MCF 10A (cell line): ENCODE measurements at regions not wholly inside any gene's neighbourhood (a gene's known extent, or its start where the extent isn't known, plus 50 kb on each side); places are given as distances from the start of the nearest gene placed in this dataset.

Source experiments
- BruUV-seq: library from RNA; stranded (reverse); fragments of 400-500 nt; replicated peaks from 2 replicates; lab custom pipeline; 2021; lab: Mats Ljungman, UMichigan
- CTCF ChIA-PET: fragments of 300-600 bp; sonication (Branson Sonifier 250); formaldehyde crosslinking; extraction: SDS; loops from one replicate; lab custom pipeline; 2021; ENCODE audit warnings: antibody characterized with exemption, inconsistent platforms; lab: Yijun Ruan, JAX
- POLR2A ChIA-PET: fragments of 300-600, 350-650 bp; sonication (Branson Sonifier 250); formaldehyde crosslinking; extraction: SDS; loops from one replicate; lab custom pipeline; 2020; ENCODE audit warnings: antibody characterized with exemption, inconsistent platforms; lab: Yijun Ruan, JAX
- DNase-seq: peaks from one replicate; pipeline ENCODE4 v3.0.0-alpha.2; 2018; ENCODE audit not compliant: unreplicated experiment
- H3K27ac Mint-ChIP-seq: one replicate; pipeline ENCODE4 v1.8.0; 2022; ENCODE audit warnings: mild to moderate bottlenecking, low read depth, mixed read lengths; ENCODE audit not compliant: unreplicated experiment
- H3K27me3 Mint-ChIP-seq: one replicate; pipeline ENCODE4 v1.8.0; 2022; ENCODE audit warnings: mixed read lengths; ENCODE audit not compliant: insufficient read depth, unreplicated experiment
- H3K36me3 Mint-ChIP-seq: one replicate; pipeline ENCODE4 v1.8.0; 2022; ENCODE audit warnings: mild to moderate bottlenecking, moderate library complexity, mixed read lengths; ENCODE audit not compliant: insufficient read depth, unreplicated experiment
- H3K4me1 Mint-ChIP-seq: one replicate; pipeline ENCODE4 v1.8.0; 2022; ENCODE audit warnings: mixed read lengths; ENCODE audit not compliant: insufficient read depth, unreplicated experiment
- H3K4me3 Mint-ChIP-seq: one replicate; pipeline ENCODE4 v1.8.0; 2022; ENCODE audit warnings: mild to moderate bottlenecking, moderate library complexity, mixed read lengths; ENCODE audit not compliant: unreplicated experiment
- H3K9me3 Mint-ChIP-seq: one replicate; pipeline ENCODE4 v1.8.0; 2022; ENCODE audit warnings: mixed read lengths; ENCODE audit not compliant: unreplicated experiment
- CTCF ChIP-seq: fragments of 200-600 bp; IDR thresholded peaks from one replicate; pipeline ENCODE4 v1.8.0; 2022; ENCODE audit warnings: antibody characterized with exemption, mild to moderate bottlenecking; ENCODE audit not compliant: unreplicated experiment
- intact Hi-C: fragments of 100-400 bp; cut with micrococcal nuclease; formaldehyde crosslinking; loops from 2 replicates; pipeline ENCODE4 v1.14.1; 2022

- intact Hi-C loops = no loop called here
These were observed 127.2 kb downstream of the FOXD2 start for GRCh38 chr1:47565092-47565491.

GRCh38 chr1:47565676-47566075 is 127.8 kb downstream of the FOXD2 start:
- no peak for TF ChIP-seq CTCF
- no peak overlapping the region for H3K4me3 Mint-ChIP-seq
- no peaks in the 10 kb centered on the region for H3K27me3 Mint-ChIP-seq
- H3K4me1 Mint-ChIP-seq = peaks cover 32% of the 10 kb centered on the region
- CTCF ChIA-PET = interaction anchor here (0.6 to 8.2 kb wide), 4 partner anchors 24 to 762 kb away, joined by 3 to 77 read pairs (median 4); partner anchors contain the start of gene FOXD2
- no peak for DNase-seq
- H3K27ac Mint-ChIP-seq = no peak overlapping the region
- no TSS peak for BruUV-seq
- POLR2A ChIA-PET = interaction anchor here (0.6 kb wide), 1 partner anchor 381 kb away, joined by 3 read pairs; no protein-coding TSS in a partner anchor
- H3K36me3 Mint-ChIP-seq = no peaks in the 10 kb centered on the region
- intact Hi-C loops = no loop called here
- H3K9me3 Mint-ChIP-seq = no peaks in the 10 kb centered on the region

More at GRCh38 chr1:47565092-47565491, 127.2 kb downstream of the FOXD2 start:
- BruUV-seq = no TSS peak
- no peak for TF ChIP-seq CTCF
- DNase-seq = no peak
- H3K27ac Mint-ChIP-seq = no peak overlapping the region
- ChIA-PET POLR2A (interaction anchor here (0.6 kb wide), 1 partner anchor 381 kb away, joined by 3 read pairs; no protein-coding TSS in a partner anchor), CTCF (interaction anchor here (1.5 to 1.8 kb wide), 2 partner anchors 128 to 161 kb away, joined by 3 to 10 read pairs; no protein-coding TSS in a partner anchor)
- H3K9me3 Mint-ChIP-seq = no peaks in the 10 kb centered on the region
- peaks cover 32% of the 10 kb centered on the region for H3K4me1 Mint-ChIP-seq
- H3K36me3 Mint-ChIP-seq = no peaks in the 10 kb centered on the region
- H3K27me3 Mint-ChIP-seq = no peaks in the 10 kb centered on the region
- no peak overlapping the region for H3K4me3 Mint-ChIP-seq

GRCh38 chr1:47568763-47569162 is 130.9 kb downstream of the FOXD2 start:
- ChIA-PET POLR2A (interaction anchor here (0.6 to 2.2 kb wide), 9 partner anchors 8 to 903 kb away, joined by 3 to 17 read pairs (median 3); partner anchors contain the start of genes FOXD2 and SPATA6), CTCF (interaction anchor here (0.6 to 8.2 kb wide), 27 partner anchors 8 to 693 kb away, joined by 3 to 77 read pairs (median 5); partner anchors contain the start of gene FOXD2)
- Mint-ChIP-seq H3K27me3 (no peaks in the 10 kb centered on the region), H3K9me3 (no peaks in the 10 kb centered on the region), H3K4me1 (peaks cover 11% of the 10 kb centered on the region), H3K4me3 (no peak overlapping the region), H3K27ac (no peak overlapping the region), H3K36me3 (no peaks in the 10 kb centered on the region)
- intact Hi-C loops = loop anchor here (1.0 kb wide), 1 partner anchor 131 kb away; no protein-coding TSS in a partner anchor
- TF ChIP-seq CTCF = no peak
- no peak for DNase-seq
- BruUV-seq = no TSS peak

DNA sequence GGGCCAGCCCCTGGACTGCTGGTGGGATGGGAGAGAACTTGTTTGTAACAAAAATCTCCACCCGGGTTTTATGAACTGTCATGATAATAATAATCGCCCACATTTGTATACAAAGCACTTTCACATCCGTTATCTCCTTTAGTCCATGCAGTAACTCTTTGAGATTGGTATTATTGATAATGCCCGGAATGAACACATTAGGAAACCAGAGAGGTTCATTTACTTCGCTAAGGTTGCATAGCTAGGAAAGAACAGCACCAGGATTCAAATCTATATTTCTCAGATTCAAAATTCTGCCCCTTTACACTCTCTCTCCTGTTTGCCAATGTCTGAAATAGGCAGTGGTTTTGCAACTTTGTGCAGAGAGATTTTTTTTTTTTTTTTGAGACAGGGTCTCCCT is 131.4 kb downstream of the FOXD2 start:
- ChIA-PET POLR2A (interaction anchor here (0.6 to 2.2 kb wide), 14 partner anchors 8 to 903 kb away, joined by 3 to 17 read pairs (median 4); partner anchors contain the start of genes FOXD2 and SPATA6), CTCF (interaction anchor here (0.6 to 8.2 kb wide), 42 partner anchors 8 to 694 kb away, joined by 3 to 77 read pairs (median 4); partner anchors contain the start of gene FOXD2)
- no peak for TF ChIP-seq CTCF
- no peaks in the 10 kb centered on the region for H3K27me3 Mint-ChIP-seq
- intact Hi-C loops = loop anchor here (1.0 kb wide), 1 partner anchor 132 kb away; no protein-coding TSS in a partner anchor
- H3K27ac Mint-ChIP-seq = peak overlapping the region; percentile 92
- no peaks in the 10 kb centered on the region for H3K9me3 Mint-ChIP-seq
- DNase-seq = no peak
- no TSS peak for BruUV-seq
- H3K4me3 Mint-ChIP-seq = peak overlapping the region; percentile 58
- H3K4me1 Mint-ChIP-seq = peaks cover 11% of the 10 kb centered on the region
- no peaks in the 10 kb centered on the region for H3K36me3 Mint-ChIP-seq
